NB4 (cell line): ENCODE measurements at regions not wholly inside any gene's neighbourhood (a gene's known extent, or its start where the extent isn't known, plus 50 kb on each side); places are given as distances from the start of the nearest gene placed in this dataset.
"Not testable (repeated sequence)": the region's sequence is repeated elsewhere in the genome, so short reads cannot be mapped to it uniquely, and the experiment has no call there.

Experiments used
- MYC ChIP-seq: IDR thresholded peaks from 2 replicates; pipeline ENCODE4 v1.6.1; 2011; ENCODE audit warnings: low read depth, low read length
- POLR2A ChIP-seq: IDR thresholded peaks from 2 replicates; pipeline ENCODE4 v1.6.1; 2011; ENCODE audit warnings: mild to moderate bottlenecking; ENCODE audit not compliant: insufficient read length; ENCODE audit errors: extremely low read depth
- TF ChIP-seq, protein P1 (sequence below): IDR thresholded peaks from one replicate; pipeline ENCODE4 v1.5.1; 2012; ENCODE audit warnings: low read depth, low read length
- TF ChIP-seq, protein P2 (sequence below): IDR thresholded peaks from 2 replicates; pipeline ENCODE4 v1.6.1; 2011; ENCODE audit warnings: low read depth, low read length

DNA sequence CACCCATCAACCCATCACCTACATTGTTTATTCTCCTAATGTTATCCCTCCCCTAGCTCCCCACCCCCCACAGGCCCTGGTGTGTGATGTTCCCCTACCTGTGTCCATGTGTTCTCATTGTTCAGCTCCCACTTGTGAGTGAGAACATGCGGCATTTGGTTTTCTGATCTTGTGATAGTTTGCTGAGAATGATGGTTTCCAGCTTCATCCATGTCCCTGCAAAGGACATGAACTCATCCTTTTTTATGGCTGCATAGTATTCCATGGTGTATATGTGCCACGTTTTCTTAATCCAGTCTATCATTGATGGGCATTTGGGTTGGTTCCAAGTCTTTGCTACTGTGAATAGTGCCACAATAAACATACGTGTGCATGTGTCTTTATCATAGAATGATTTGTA is 118.1 kb upstream of the IER5L start:
- TF ChIP-seq, protein P1, sequence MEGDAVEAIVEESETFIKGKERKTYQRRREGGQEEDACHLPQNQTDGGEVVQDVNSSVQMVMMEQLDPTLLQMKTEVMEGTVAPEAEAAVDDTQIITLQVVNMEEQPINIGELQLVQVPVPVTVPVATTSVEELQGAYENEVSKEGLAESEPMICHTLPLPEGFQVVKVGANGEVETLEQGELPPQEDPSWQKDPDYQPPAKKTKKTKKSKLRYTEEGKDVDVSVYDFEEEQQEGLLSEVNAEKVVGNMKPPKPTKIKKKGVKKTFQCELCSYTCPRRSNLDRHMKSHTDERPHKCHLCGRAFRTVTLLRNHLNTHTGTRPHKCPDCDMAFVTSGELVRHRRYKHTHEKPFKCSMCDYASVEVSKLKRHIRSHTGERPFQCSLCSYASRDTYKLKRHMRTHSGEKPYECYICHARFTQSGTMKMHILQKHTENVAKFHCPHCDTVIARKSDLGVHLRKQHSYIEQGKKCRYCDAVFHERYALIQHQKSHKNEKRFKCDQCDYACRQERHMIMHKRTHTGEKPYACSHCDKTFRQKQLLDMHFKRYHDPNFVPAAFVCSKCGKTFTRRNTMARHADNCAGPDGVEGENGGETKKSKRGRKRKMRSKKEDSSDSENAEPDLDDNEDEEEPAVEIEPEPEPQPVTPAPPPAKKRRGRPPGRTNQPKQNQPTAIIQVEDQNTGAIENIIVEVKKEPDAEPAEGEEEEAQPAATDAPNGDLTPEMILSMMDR: not testable (repeated sequence)
- TF ChIP-seq POLR2A, MYC: not testable (repeated sequence)
- TF ChIP-seq, protein P2, sequence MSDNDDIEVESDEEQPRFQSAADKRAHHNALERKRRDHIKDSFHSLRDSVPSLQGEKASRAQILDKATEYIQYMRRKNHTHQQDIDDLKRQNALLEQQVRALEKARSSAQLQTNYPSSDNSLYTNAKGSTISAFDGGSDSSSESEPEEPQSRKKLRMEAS: not testable (repeated sequence)
